Ishikawa (cell line): ENCODE measurements at regions not wholly inside any gene's neighbourhood (a gene's known extent, or its start where the extent isn't known, plus 50 kb on each side); places are given as distances from the start of the nearest gene placed in this dataset.

Experiments
- CEBPB ChIP-seq: IDR thresholded peaks from 2 replicates; pipeline ENCODE4 v1.6.1; 2012
- CREB1 ChIP-seq: IDR thresholded peaks from 2 replicates; pipeline ENCODE4 v1.6.1; 2012; ENCODE audit warnings: low read depth
- EGR1 ChIP-seq: IDR thresholded peaks from 2 replicates; pipeline ENCODE4 v1.6.1; 2012
- EP300 ChIP-seq: IDR thresholded peaks from 2 replicates; pipeline ENCODE4 v1.6.1; 2012; ENCODE audit warnings: borderline replicate concordance
- FOXM1 ChIP-seq: IDR thresholded peaks from 2 replicates; pipeline ENCODE4 v1.6.1; 2012; ENCODE audit warnings: low read depth, borderline replicate concordance
- MAX ChIP-seq: IDR thresholded peaks from 2 replicates; pipeline ENCODE4 v1.6.1; 2012
- NFIC ChIP-seq: IDR thresholded peaks from 2 replicates; pipeline ENCODE4 v1.6.1; 2012
- RAD21 ChIP-seq: IDR thresholded peaks from 2 replicates; pipeline ENCODE4 v1.6.1; 2012; ENCODE audit warnings: low read depth
- REST ChIP-seq: IDR thresholded peaks from 2 replicates; pipeline ENCODE4 v1.6.1; 2012; ENCODE audit warnings: low read depth, mild to moderate bottlenecking
- TAF1 ChIP-seq: IDR thresholded peaks from 2 replicates; pipeline ENCODE4 v1.6.1; 2012; ENCODE audit warnings: low read depth, mild to moderate bottlenecking
- TCF12 ChIP-seq: IDR thresholded peaks from 2 replicates; pipeline ENCODE4 v1.6.1; 2012; ENCODE audit warnings: low read depth
- TEAD4 ChIP-seq: IDR thresholded peaks from 2 replicates; pipeline ENCODE4 v1.6.1; 2012
- YY1 ChIP-seq: IDR thresholded peaks from 2 replicates; pipeline ENCODE4 v1.6.1; 2012; ENCODE audit warnings: low read depth
- ZBTB7A ChIP-seq: IDR thresholded peaks from 2 replicates; pipeline ENCODE4 v1.6.1; 2012; ENCODE audit warnings: low read depth

- TF ChIP-seq YY1, result no peak
- TF ChIP-seq NFIC, result no peak
- no peak for TF ChIP-seq ZBTB7A
- TF ChIP-seq RAD21, result no peak
- no peak for TF ChIP-seq TAF1
- TF ChIP-seq EP300, result no peak
- no peak for TF ChIP-seq CEBPB
- no peak for TF ChIP-seq MAX
- TF ChIP-seq TCF12, result no peak
- TF ChIP-seq CREB1, result no peak
- TF ChIP-seq FOXM1, result no peak
- TF ChIP-seq TEAD4, result no peak
- no peak for TF ChIP-seq EGR1
- no peak for TF ChIP-seq REST
Measured at GRCh38 chr10:114713525-114714090, 55.5 kb upstream of the ABLIM1 start.
